Neural progenitor cell (in vitro differentiated cells): ENCODE measurements at regions not wholly inside any gene's neighbourhood (a gene's known extent, or its start where the extent isn't known, plus 50 kb on each side); places are given as distances from the start of the nearest gene placed in this dataset.

ENCODE experiments used
- CTCF ChIP-seq: fragments of 200-600 bp; sonication (generic); IDR thresholded peaks from 2 replicates; pipeline ENCODE4 v1.5.1; 2017; ENCODE audit warnings: antibody characterized with exemption, mild to moderate bottlenecking
- EZH2 ChIP-seq: fragments of 200-600 bp; sonication (generic); IDR thresholded peaks from 2 replicates; pipeline ENCODE4 v1.6.1; 2017; ENCODE audit warnings: antibody characterized with exemption, mild to moderate bottlenecking, moderate library complexity
- EZH2phosphoT487 ChIP-seq: fragments of 200-600 bp; sonication (generic); IDR thresholded peaks from 2 replicates; pipeline ENCODE4 v1.6.1; 2017; ENCODE audit warnings: antibody characterized with exemption

DNA sequence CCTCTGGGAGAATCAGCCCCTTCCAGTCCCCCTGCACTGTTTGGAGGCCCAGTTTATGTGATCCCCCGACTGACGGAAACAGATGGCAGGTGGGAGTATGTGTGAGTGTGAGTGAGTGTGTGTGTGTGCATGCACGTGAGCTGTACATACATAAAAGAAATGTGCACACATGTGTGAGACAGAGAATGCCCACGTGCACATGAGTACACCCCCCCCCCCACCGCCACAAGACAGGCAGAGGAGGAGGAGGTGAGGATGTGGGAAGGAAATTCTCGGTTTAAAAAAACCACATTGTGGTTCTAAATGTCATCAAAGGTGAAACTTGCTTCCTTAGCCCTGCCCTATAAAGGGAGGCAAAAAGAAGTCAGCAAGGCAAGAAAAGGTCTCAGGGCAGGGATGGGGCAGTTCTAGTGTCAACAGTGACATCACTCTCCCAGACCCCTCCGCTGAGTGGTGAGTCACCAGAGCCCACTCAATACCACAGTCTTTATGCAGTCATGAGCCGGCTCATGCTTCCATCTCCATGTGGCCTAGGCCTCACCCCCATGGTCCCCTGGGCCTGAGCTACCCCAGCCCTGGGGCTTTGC is 79.2 kb upstream of the HSPA9 start:
- no peak for TF ChIP-seq EZH2
- TF ChIP-seq CTCF: no peak
- no peak for TF ChIP-seq EZH2phosphoT487
